Esophagus muscularis mucosa (tissue), 3 donors: ENCODE measurements at regions not wholly inside any gene's neighbourhood (a gene's known extent, or its start where the extent isn't known, plus 50 kb on each side); places are given as distances from the start of the nearest gene placed in this dataset.

Experiments used
- EP300 ChIP-seq: sonication (generic); formaldehyde crosslinking; IDR thresholded peaks from one replicate; pipeline ENCODE4 v1.6.1; 2017; ENCODE audit warnings: antibody characterized with exemption
- TF ChIP-seq, protein P1 (sequence below), 3 experiments: fragments of 200-600 bp in 2 of 3; fragments of 450-650 bp in 1 of 3; sonication (generic) in 2 of 3; IDR thresholded peaks; one replicate each; pipeline ENCODE4 v1.5.1; 2017 to 2019; ENCODE audit warnings: antibody characterized with exemption in 3 of 3, mild to moderate bottlenecking in 2 of 3, moderate library complexity in 1 of 3

DNA sequence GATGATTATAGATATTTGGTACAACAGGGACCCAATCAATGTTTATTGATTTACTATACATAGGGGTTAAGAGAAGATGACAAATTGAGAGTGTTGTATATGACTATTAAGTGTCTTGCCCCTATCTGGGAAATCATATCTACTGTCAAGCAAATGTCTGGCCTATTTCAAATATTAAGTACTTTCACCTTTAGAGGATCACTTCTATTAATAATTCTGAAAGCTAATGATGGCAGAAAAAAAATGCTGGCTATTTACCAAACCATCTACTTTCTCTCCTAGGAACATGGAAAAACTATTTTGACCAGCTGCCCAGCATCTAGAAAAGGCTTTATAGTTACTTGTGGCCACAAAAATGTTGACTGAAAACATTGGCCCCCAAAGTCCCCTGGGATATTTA, 632.3 kb upstream of the ZNF385D start:
- no peak for TF ChIP-seq EP300
- TF ChIP-seq, protein P1, sequence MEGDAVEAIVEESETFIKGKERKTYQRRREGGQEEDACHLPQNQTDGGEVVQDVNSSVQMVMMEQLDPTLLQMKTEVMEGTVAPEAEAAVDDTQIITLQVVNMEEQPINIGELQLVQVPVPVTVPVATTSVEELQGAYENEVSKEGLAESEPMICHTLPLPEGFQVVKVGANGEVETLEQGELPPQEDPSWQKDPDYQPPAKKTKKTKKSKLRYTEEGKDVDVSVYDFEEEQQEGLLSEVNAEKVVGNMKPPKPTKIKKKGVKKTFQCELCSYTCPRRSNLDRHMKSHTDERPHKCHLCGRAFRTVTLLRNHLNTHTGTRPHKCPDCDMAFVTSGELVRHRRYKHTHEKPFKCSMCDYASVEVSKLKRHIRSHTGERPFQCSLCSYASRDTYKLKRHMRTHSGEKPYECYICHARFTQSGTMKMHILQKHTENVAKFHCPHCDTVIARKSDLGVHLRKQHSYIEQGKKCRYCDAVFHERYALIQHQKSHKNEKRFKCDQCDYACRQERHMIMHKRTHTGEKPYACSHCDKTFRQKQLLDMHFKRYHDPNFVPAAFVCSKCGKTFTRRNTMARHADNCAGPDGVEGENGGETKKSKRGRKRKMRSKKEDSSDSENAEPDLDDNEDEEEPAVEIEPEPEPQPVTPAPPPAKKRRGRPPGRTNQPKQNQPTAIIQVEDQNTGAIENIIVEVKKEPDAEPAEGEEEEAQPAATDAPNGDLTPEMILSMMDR (IDR thresholded peaks at IDR 0.05), result no peak
